C4-2B (cell line): ENCODE measurements at regions not wholly inside any gene's neighbourhood (a gene's known extent, or its start where the extent isn't known, plus 50 kb on each side); places are given as distances from the start of the nearest gene placed in this dataset.
A peak's percentile ranks its signal among the peaks of the same experiment; 100 is the strongest.

ENCODE experiments used
- H3K27ac ChIP-seq: fragments of 450-650 bp; 2 replicates; pipeline ENCODE4 v1.5.1; 2017
- CTCF ChIP-seq: fragments of 450-650 bp; conservative IDR thresholded peaks from 2 replicates; pipeline ENCODE4 v1.5.1; 2017; ENCODE audit warnings: mild to moderate bottlenecking
- ZFX ChIP-seq: fragments of 450-650 bp; IDR thresholded peaks from 2 replicates; pipeline ENCODE4 v1.6.1; 2017

DNA sequence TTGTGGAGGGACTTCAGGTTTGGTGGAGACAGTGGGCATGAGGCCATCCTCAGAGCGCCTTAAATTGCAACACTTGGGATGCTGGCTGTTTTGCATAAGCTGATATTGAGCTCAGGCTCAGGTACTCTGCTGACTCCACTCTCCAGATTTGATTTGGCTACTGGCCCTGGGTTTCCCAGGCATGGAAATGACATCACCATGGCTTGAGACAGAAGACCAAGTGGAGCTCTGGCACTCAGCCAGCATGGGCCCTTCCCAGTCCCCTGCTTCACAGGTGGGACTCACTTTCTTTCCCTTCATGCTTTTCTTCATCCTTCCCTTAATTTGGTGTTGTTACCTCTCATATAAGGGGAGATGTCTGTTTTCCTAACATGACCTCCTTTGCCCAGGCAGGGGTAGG lies 72.0 kb upstream of the IL12B start:
- no peak overlapping the region for H3K27ac ChIP-seq
- TF ChIP-seq ZFX, result no peak

- no peak overlapping the region for H3K27ac ChIP-seq
- TF ChIP-seq ZFX (no peak), CTCF (no peak)
These were observed 72.6 kb upstream of the IL12B start for GRCh38 chr5:159402856-159403255.

- TF ChIP-seq ZFX, result no peak
- no peak for TF ChIP-seq CTCF
- peak overlapping the region; percentile 23; the same call in 1 of the 2 replicates for H3K27ac ChIP-seq
These were observed 73.8 kb upstream of the IL12B start for GRCh38 chr5:159403906-159404681.

DNA sequence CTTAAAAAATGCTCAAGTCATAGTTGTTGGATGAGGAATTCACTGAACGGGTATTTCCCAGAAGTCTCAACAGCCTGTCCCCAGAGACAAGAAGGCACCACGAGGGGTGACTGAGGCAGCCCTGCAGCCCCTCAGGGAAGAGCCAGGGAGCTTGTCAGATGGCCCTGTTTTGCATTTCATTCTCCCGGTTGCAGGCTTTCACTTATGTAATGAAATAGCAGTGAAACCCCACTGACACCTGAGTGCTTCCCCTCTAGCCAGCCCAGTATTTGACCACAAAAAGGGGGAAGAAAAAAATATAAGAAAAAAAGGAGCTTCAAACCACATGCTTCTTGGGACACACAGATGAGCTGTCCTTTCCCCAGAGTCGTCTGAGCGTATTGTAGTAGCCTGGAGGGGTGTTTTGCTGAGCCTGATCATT lies 75.3 kb upstream of the IL12B start:
- no peak for TF ChIP-seq CTCF
- TF ChIP-seq ZFX, result no peak
- H3K27ac ChIP-seq, result no peak overlapping the region

- H3K27ac ChIP-seq, result no peak overlapping the region
- TF ChIP-seq ZFX, result no peak
- no peak for TF ChIP-seq CTCF
These were observed 76.3 kb upstream of the IL12B start for GRCh38 chr5:159406571-159406970.

GRCh38 chr5:159409801-159410200 lies 79.5 kb upstream of the IL12B start:
- no peak overlapping the region for H3K27ac ChIP-seq
- no peak for TF ChIP-seq ZFX
- TF ChIP-seq CTCF, result no peak

- no peak overlapping the region for H3K27ac ChIP-seq
- TF ChIP-seq CTCF, result no peak
- TF ChIP-seq ZFX, result no peak
These were observed 80.2 kb upstream of the IL12B start for GRCh38 chr5:159410480-159410879.

DNA sequence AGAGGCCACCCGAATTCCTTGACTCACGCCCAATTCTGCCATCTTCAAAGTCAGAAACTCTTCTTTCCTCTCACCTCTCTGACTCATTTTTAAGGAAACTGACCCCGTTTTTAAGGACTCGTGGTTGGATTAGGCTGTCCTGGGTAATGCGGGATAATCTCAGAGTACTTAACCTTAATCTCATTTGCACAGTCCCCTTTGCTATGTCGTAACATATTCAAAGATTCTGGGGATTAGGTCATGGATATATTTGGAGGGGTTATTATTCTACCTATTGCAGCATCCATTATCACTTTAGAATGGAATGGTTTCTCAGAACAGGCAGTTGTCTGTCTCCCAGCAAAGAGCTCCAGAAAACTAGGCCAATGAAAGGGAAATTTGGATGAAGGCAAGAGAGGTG lies 80.8 kb upstream of the IL12B start:
- TF ChIP-seq ZFX (no peak), CTCF (no peak)
- no peak overlapping the region for H3K27ac ChIP-seq
